ENCODE measurements at regions not wholly inside any gene's neighbourhood (a gene's known extent, or its start where the extent isn't known, plus 50 kb on each side); places are given as distances from the start of the nearest gene placed in this dataset.

GRCh38 chr7:119916501-119916900 is 356.5 kb upstream of the KCND2 start:
- intact Hi-C loops (cut with DNase I): no loop called here
- ATAC-seq (no peak), DNase-seq (no peak)
- Histone ChIP-seq H3K36me3 (ENCODE audit: insufficient read depth in 1 of 2, low read depth in 1 of 2) (no peaks in the 10 kb centered on the region), H3K4me3 (no peak overlapping the region), H3K4me1 (no peaks in the 10 kb centered on the region), H3K9me3 (peaks cover 6% of the 10 kb centered on the region), H3K27me3 (ENCODE audit: insufficient read depth in 3 of 3, low read length in 2 of 3) (no peaks in the 10 kb centered on the region), H3K27ac (no peak overlapping the region)
- TF ChIP-seq CTCF (IDR thresholded peaks at IDR 0.05): no peak
- WGBS, 3 donors: 85 to 93% (median 89%) methylated on average over 1 of the region's 1 CpG

DNA sequence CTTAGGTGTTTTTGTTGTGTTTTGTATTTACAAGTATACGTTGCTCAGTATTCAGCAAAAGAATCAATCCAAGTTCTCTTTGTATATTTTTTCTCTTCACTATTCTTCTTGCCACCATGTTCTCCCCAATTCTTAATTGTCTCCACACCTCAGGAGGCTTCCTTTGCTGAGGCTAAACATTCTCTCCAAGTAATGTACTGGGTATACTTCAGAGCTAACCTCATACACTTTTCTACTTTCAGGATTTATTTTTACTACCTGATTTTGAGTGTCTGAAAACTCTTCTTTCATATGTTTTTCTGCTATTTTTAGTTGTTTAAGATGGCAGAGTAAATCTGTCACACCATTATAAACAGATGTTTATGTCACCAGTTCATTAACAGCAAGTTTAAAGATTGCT is 354.8 kb upstream of the KCND2 start:
- WGBS, 3 donors: 80 to 90% (median 82%) methylated on average over 1 of the region's 1 CpG
- no peak for ATAC-seq

GRCh38 chr7:119919986-119920385 is 353.0 kb upstream of the KCND2 start:
- intact Hi-C loops (cut with DNase I): no loop called here
- H3K27me3 ChIP-seq (ENCODE audit: insufficient read depth in 3 of 3, low read length in 2 of 3): no peaks in the 10 kb centered on the region
- H3K4me3 ChIP-seq: no peak overlapping the region
- no peaks in the 10 kb centered on the region for H3K9me3 ChIP-seq
- DNase-seq (no peak), ATAC-seq (no peak)
- TF ChIP-seq CTCF (IDR thresholded peaks at IDR 0.05): no peak
- no peaks in the 10 kb centered on the region for H3K4me1 ChIP-seq
- H3K36me3 ChIP-seq (ENCODE audit: insufficient read depth in 1 of 2, low read depth in 1 of 2): no peaks in the 10 kb centered on the region
- H3K27ac ChIP-seq: no peak overlapping the region

More for the DNA sequence above, 354.8 kb upstream of the KCND2 start:
- Histone ChIP-seq H3K27ac (no peak overlapping the region), H3K27me3 (ENCODE audit: insufficient read depth in 3 of 3, low read length in 2 of 3) (no peaks in the 10 kb centered on the region), H3K9me3 (peaks cover 6% of the 10 kb centered on the region), H3K4me3 (no peak overlapping the region), H3K36me3 (ENCODE audit: insufficient read depth in 1 of 2, low read depth in 1 of 2) (no peaks in the 10 kb centered on the region), H3K4me1 (no peaks in the 10 kb centered on the region)
- no peak for DNase-seq
- TF ChIP-seq CTCF (IDR thresholded peaks at IDR 0.05): no peak
- intact Hi-C loops (cut with DNase I): no loop called here

DNA sequence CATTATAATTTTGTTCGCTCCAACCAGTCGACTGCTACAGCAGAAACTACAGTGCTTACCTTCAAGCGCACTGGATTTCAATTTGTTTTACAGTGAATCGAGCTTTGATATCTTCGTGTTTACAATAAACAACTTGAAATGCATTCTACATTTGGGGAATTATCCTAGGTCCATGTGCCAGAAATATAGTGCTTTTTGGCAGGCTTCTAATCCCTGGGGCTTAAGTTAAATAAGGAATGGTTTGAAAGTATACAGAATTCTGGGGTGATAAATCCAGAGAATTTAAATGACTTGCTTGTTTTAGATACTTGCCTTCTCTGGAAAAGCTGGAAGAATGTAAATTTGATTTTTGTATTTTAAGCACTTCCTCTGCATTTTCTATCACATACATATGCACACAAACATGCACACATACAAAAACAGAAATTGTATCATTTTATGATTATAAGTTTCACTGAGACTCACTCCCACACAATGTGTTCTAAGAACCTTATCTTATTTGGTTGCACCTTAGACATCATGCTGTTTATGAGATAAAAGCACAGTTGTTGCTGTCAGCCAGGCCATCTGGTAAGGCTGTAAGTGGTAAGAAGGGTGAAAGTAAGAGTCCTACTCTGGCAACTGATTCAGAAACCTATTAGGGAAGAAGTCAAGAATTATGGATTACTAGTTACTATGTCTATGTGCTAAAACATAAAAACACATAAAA is 347.2 kb upstream of the KCND2 start:
- H3K9me3 ChIP-seq: no peaks in the 10 kb centered on the region
- H3K4me1 ChIP-seq: no peaks in the 10 kb centered on the region
- no peaks in the 10 kb centered on the region for H3K36me3 ChIP-seq (ENCODE audit: insufficient read depth in 1 of 2, low read depth in 1 of 2)
- DNase-seq: no peak
- ATAC-seq: no peak
- H3K4me3 ChIP-seq: no peak overlapping the region
- no peak for TF ChIP-seq CTCF (IDR thresholded peaks at IDR 0.05)
- WGBS, 3 donors: 67 to 74% (median 70%) methylated on average over 5 of the region's 5 CpGs
- no peak overlapping the region for H3K27ac ChIP-seq
- no peaks in the 10 kb centered on the region for H3K27me3 ChIP-seq (ENCODE audit: insufficient read depth in 3 of 3, low read length in 2 of 3)
- intact Hi-C loops (cut with DNase I): no loop called here

GRCh38 chr7:119929891-119930290 is 343.1 kb upstream of the KCND2 start:
- no peaks in the 10 kb centered on the region for H3K36me3 ChIP-seq (ENCODE audit: insufficient read depth in 1 of 2, low read depth in 1 of 2)
- H3K4me1 ChIP-seq: no peaks in the 10 kb centered on the region
- H3K27me3 ChIP-seq (ENCODE audit: insufficient read depth in 3 of 3, low read length in 2 of 3): no peaks in the 10 kb centered on the region
- no peaks in the 10 kb centered on the region for H3K9me3 ChIP-seq
- H3K27ac ChIP-seq: no peak overlapping the region
- ATAC-seq: no peak
- no peak overlapping the region for H3K4me3 ChIP-seq
- DNase-seq: no peak
- 82 to 85% (median 84%) methylated on average over 3 of the region's 3 CpGs for WGBS, 3 donors
- intact Hi-C loops (cut with DNase I): no loop called here
- TF ChIP-seq CTCF (IDR thresholded peaks at IDR 0.05): no peak
